ENCODE measurements at regions not wholly inside any gene's neighbourhood (a gene's known extent, or its start where the extent isn't known, plus 50 kb on each side); places are given as distances from the start of the nearest gene placed in this dataset.
"Not testable (repeated sequence)": the region's sequence is repeated elsewhere in the genome, so short reads cannot be mapped to it uniquely, and the experiment has no call there.

DNA sequence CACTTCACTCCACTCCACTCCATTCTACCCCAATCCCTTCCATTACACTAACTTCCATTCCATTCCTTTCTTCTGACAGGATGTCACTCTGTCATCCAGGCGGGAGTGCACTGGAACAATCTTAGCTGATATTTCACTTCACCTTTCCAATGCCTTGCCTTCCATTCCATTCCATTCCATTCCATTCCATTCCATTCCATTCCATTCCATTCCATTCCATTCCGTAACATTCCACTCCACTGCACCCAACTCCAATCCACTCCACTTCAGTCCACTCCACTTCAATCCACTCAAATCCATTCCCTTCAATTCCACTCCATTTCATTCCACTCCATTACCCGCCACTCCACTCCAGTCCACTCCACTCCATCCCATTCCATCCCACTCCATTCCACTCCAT lies 1099.4 kb downstream of the TSPY10 start:
- DNase-seq: peak; percentile 84

GRCh38 chrY:10648813-10649212 lies 1121.1 kb downstream of the TSPY10 start:
- not testable (repeated sequence) for DNase-seq

DNA sequence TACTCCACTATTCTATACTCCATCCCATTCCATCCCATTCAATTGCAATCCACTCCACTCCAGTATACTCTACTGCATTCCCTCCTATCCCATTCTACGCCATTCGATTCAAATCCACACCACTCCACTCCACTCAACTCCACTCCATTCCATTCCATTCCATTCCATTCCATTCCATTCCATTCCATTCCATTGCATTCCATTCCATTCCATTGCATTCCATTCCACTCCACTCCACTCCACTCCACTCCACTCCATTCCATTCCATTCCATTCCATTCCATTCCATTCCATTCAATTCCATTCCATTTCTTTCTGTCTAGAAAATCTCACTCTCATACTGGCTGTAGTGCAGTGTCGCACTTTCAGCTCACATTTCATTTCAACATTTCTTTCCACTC lies 1129.4 kb downstream of the TSPY10 start:
- not testable (repeated sequence) for DNase-seq

DNA sequence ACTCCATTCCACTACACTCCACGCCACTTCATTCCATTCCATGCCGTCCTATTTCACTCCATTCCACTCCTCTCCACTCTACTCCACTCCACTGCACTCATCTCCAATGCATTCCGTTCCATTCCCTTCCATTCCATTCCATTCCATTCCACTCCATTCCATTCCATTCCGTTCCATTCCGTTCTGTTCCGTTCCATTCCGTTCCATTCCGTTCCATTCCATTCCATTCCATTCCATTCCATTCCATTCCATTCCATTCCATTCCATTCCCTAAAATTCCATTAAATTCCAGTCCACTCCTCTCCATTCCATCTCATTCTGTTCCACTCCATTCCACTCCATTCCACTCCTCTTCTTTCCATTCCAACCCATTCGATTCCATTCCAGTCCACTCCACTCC lies 1139.1 kb downstream of the TSPY10 start:
- DNase-seq: no peak

- no peak for DNase-seq
Measured at GRCh38 chrY:10686414-10686813, 1158.7 kb downstream of the TSPY10 start.

Data from muscle of arm (tissue), 1 donor.